Activated T-cell treated with anti-CD3 and anti-CD28 coated beads, Interleukin-2, amount 50 U/mL, for 4 hours (primary cell): ENCODE measurements at regions not wholly inside any gene's neighbourhood (a gene's known extent, or its start where the extent isn't known, plus 50 kb on each side); places are given as distances from the start of the nearest gene placed in this dataset.

Source experiments
- ATAC-seq, 2 donors: fragments of 200-7000 bp; cut with Tn5 transposase; one replicate each; pipeline ENCODE4 v1.10.0; 2021
- DNase-seq: peaks from one replicate; pipeline ENCODE4 v3.0.0-alpha.2; 2020
- H3K27me3 Mint-ChIP-seq: one replicate; pipeline ENCODE4 v1.8.0; 2021; ENCODE audit warnings: low read depth, mixed read lengths
- H3K36me3 Mint-ChIP-seq: one replicate; pipeline ENCODE4 v1.8.0; 2022; ENCODE audit warnings: mixed read lengths; ENCODE audit not compliant: insufficient read depth
- H3K4me1 Mint-ChIP-seq: one replicate; pipeline ENCODE4 v1.8.0; 2021; ENCODE audit warnings: low read depth, mixed read lengths
- H3K4me3 Mint-ChIP-seq: one replicate; pipeline ENCODE4 v1.8.0; 2021; ENCODE audit warnings: mild to moderate bottlenecking, moderate library complexity, mixed read lengths
- H3K9me3 Mint-ChIP-seq: one replicate; pipeline ENCODE4 v1.8.0; 2021; ENCODE audit warnings: mixed read lengths

DNA sequence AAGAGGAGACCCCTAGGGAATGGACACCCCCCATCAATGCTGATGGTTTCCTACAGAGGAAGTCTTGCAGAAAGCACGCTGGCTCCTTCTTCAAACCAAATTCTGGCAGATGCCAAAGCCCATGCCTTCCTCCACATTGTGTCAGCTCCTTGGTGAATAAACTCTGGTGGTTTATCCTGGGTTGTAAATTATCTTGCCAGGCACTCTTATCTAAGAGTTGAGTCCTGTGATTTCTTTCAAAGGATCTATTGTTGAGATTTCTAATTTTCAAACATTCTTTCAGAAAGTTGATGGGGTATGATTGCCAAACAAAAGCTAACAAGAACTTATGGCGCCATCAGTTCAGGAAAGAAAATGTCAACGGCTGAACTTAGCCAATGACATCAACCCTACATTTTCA is 160.4 kb downstream of the NSG2 start:
- Mint-ChIP-seq H3K4me3 (no peak overlapping the region), H3K4me1 (no peaks in the 10 kb centered on the region), H3K9me3 (no peaks in the 10 kb centered on the region), H3K36me3 (no peaks in the 10 kb centered on the region), H3K27me3 (no peaks in the 10 kb centered on the region)
- ATAC-seq (no peak), DNase-seq (no peak)

DNA sequence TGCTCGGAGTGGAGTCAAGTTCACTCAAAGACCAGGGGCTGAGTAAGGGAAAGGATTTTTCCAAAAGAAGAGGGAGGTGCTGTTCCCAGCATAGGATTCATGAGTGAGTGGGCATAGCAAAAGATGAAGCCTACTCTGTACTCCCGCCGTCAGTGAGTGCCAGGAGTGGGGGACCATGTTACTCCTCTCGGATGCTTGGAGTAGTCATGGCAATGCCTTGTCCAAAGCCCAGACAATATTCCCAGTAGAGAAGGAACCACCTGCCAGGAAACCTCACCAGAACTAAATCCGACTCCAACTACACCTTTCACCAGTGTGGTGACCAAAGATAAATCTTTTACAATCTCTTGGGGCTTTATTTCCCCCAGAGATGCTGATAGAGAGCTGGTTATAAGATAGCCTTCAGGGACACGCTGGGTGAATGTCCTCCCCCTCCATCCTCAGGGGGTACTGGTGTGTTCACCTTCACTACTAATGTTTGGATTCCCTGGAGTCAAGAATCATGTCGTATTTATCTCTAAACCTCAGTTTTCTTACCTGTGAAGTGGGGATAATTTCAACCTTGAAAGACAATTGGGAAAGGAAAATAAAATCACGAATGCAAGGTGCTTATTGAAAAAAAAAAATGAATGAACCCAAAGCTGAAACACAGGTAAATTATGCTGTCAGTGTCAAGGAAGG is 165.2 kb downstream of the NSG2 start:
- Mint-ChIP-seq H3K4me3 (no peak overlapping the region), H3K9me3 (no peaks in the 10 kb centered on the region), H3K4me1 (no peaks in the 10 kb centered on the region), H3K27me3 (no peaks in the 10 kb centered on the region), H3K36me3 (no peaks in the 10 kb centered on the region)
- ATAC-seq (no peak), DNase-seq (no peak)

DNA sequence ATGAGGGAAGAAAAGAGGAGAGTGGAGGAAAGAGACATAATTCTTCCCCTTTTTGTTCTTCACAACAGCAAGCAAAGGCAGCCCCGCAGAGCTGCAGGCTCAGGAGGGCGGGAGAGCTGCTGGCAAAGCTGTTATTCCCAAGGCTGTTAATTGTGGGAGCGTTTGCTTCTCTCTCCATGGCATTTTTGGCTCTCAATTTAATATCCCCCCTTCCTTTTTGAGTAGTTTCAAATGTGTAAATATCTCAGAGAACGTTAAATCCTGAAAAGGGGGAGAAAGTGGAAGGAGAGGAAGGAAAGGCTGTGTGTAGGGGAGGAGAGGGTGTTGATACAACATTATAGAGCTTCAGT is 165.7 kb downstream of the NSG2 start:
- no peaks in the 10 kb centered on the region for H3K4me1 Mint-ChIP-seq
- DNase-seq (no peak), ATAC-seq (no peak)
- H3K27me3 Mint-ChIP-seq, result no peaks in the 10 kb centered on the region
- H3K36me3 Mint-ChIP-seq, result no peaks in the 10 kb centered on the region
- no peaks in the 10 kb centered on the region for H3K9me3 Mint-ChIP-seq
- no peak overlapping the region for H3K4me3 Mint-ChIP-seq

DNA sequence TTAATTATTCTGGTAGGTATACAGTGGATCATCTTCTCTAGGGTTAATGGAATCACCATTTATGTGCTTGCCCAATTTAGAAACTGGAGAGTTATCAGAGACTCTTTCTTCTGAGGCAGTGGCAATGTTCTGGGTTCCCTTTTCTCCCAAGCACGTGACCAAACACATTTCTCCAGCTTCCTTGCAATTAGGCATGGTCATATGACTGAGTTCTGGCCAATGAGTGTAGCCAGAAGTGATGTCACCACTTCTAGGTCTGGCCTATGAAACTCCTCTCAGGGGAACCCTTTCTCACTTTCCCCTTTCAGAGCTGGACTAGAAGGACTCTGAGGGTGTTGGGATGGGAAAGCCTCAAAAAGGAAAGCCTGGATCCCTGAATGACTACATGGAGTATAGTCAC is 172.0 kb downstream of the NSG2 start:
- DNase-seq (no peak), ATAC-seq (no peak)
- no peaks in the 10 kb centered on the region for H3K36me3 Mint-ChIP-seq
- peaks cover 4% of the 10 kb centered on the region for H3K9me3 Mint-ChIP-seq
- no peak overlapping the region for H3K4me3 Mint-ChIP-seq
- H3K27me3 Mint-ChIP-seq, result peaks cover 2% of the 10 kb centered on the region
- H3K4me1 Mint-ChIP-seq, result no peaks in the 10 kb centered on the region

DNA sequence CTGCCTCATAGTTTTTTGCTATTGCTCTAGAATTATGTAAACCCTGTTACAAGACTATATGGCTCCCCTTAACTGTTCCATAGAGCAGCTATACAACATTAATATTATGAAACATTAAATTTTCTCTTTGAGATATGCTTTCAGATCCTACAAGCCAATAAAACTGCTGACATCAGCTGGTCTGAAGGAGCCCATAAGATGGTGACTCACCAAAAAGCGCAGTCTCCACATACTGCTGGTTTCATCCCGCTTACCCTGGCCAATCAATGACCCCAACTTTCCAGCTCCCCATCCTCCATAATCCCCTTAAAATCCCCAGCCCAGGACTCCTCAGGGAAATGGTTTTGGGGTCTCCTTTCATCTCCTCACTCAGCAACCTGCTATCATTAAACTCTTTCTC is 172.7 kb downstream of the NSG2 start:
- peaks cover 2% of the 10 kb centered on the region for H3K27me3 Mint-ChIP-seq
- H3K36me3 Mint-ChIP-seq, result no peaks in the 10 kb centered on the region

DNA sequence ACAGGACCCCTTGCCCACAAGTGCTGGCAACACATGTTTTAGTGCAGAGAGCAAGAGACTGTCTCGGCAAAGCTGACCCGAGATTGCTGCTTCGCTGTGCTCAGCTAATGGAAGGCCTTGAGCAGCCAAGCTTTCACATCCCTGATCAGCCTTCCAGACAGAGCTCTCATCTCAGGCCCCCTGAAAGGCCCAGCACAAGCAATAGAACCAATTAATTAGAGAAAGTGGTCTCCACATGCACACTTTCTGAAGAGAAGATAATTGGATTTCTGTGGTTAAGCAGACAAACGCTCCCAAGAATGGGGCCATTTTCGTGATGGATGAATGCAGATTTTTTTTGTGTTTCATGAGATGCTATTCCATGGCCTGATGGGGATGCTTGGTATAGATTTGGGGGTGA is 174.9 kb downstream of the NSG2 start:
- Mint-ChIP-seq H3K4me1 (no peaks in the 10 kb centered on the region), H3K27me3 (peaks cover 2% of the 10 kb centered on the region), H3K36me3 (no peaks in the 10 kb centered on the region), H3K4me3 (no peak overlapping the region), H3K9me3 (peaks cover 4% of the 10 kb centered on the region)
- DNase-seq (no peak), ATAC-seq (no peak)

More for the DNA sequence above, 172.7 kb downstream of the NSG2 start:
- DNase-seq, result no peak
- Mint-ChIP-seq H3K4me1 (no peaks in the 10 kb centered on the region), H3K9me3 (peaks cover 4% of the 10 kb centered on the region), H3K4me3 (no peak overlapping the region)
- no peak for ATAC-seq

DNA sequence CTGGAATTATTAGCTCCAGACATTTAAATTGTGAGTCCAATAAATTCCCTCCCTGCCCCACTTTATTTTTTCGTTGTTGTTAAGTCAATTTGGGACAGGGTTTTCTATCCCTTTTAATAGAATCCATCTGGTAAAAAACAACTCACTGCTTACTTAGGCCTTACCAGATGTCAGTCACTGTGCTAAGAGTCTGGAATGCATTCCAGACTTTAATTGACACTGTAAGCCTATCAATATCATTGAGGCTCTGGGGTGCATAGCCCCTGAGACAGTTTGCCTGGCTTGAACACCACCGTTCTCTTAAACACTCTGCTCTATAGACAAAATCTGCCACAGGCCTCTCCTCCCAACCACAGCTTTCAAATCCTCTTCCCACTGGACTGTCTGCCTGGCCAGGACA is 175.9 kb downstream of the NSG2 start:
- no peak for ATAC-seq
- Mint-ChIP-seq H3K27me3 (peaks cover 2% of the 10 kb centered on the region), H3K9me3 (peaks cover 4% of the 10 kb centered on the region), H3K36me3 (no peaks in the 10 kb centered on the region), H3K4me3 (no peak overlapping the region), H3K4me1 (no peaks in the 10 kb centered on the region)
- no peak for DNase-seq

DNA sequence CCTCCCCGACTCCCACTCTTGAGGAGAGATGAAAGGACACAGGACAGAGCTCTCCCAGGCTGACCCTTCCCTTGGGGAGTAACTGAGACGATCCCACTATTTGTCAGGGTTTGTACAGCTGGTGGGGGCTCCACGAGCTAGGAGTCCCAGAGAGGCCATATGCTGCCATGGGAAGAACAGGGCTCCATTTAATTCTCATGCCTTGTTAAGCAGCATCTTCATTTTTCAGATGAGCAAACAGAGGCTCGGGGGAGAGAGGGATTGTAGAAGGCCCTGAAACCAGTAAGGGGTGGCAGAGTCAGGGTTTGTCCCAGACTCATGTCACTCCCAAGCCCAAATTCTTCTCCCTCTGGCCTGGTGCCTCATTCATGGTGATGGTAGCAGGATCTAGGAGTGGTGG is 176.4 kb downstream of the NSG2 start:
- no peak for DNase-seq
- ATAC-seq, result no peak
- peaks cover 2% of the 10 kb centered on the region for H3K27me3 Mint-ChIP-seq
- no peak overlapping the region for H3K4me3 Mint-ChIP-seq
- no peaks in the 10 kb centered on the region for H3K4me1 Mint-ChIP-seq
- peaks cover 4% of the 10 kb centered on the region for H3K9me3 Mint-ChIP-seq
- no peaks in the 10 kb centered on the region for H3K36me3 Mint-ChIP-seq

DNA sequence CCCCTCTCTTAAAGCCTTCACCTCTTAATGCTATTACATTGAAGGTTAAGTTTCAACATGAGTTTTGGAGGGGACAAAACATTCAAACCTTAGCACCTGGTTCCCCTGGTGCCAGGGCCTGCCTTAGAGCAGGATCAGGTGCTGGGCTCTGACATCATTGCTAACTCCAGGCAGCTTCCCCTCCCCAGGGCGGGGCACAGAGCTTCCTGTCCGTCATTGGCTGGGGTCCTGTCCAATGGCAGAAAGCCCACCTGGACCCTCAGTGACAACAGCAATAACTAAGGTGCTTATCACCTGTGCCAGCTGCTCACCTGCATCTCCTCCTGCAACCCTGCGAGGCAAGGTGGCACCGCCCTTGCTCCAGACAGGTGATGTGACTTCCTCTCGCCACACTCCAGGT is 177.4 kb downstream of the NSG2 start:
- DNase-seq, result no peak
- Mint-ChIP-seq H3K4me3 (no peak overlapping the region), H3K4me1 (no peaks in the 10 kb centered on the region), H3K9me3 (peaks cover 4% of the 10 kb centered on the region), H3K36me3 (no peaks in the 10 kb centered on the region), H3K27me3 (peaks cover 2% of the 10 kb centered on the region)
- no peak for ATAC-seq

DNA sequence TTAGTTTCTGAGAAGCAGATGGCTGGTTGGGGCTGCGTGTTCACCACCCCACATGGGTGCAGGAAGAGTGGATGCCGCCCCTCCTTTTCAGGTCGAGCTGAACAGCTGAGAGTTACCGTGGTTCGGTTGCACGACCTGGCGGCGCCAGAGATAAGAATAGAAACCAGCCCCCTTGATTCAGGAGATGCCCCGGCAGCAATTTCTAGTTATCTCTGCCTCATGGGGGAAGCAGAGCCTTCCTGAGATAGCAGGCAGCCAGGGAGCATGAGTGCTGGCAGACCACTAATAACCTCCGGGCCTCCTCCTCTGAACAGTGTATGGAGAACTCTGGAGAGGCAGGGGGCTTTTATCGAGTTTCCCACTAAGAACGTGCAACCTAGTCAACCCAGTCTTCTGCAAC is 177.8 kb downstream of the NSG2 start:
- peaks cover 4% of the 10 kb centered on the region for H3K9me3 Mint-ChIP-seq
- no peaks in the 10 kb centered on the region for H3K36me3 Mint-ChIP-seq
- no peak overlapping the region for H3K4me3 Mint-ChIP-seq
- peaks cover 2% of the 10 kb centered on the region for H3K27me3 Mint-ChIP-seq
- H3K4me1 Mint-ChIP-seq, result no peaks in the 10 kb centered on the region
- ATAC-seq (no peak), DNase-seq (no peak)

DNA sequence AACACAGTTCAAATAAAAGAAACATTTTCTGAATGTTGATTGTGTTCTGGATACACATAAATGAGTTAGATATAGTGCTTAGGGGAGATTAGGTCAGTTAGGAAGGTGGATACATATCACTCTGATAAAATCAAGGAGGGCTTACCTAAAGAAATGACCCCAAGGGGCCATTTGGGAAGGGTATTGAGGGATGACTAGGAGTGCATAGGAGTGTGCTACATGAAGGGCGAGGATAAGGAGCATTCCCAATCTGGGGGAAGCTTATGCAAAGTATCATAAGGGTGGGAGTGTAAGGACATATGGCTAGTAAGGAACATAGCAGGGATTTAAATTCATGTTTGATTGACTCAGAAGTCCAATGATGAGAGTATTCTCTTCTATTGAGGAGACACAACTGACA is 183.6 kb downstream of the NSG2 start:
- DNase-seq (no peak), ATAC-seq (no peak)
- no peaks in the 10 kb centered on the region for H3K9me3 Mint-ChIP-seq
- H3K36me3 Mint-ChIP-seq, result no peaks in the 10 kb centered on the region
- H3K4me3 Mint-ChIP-seq, result no peak overlapping the region
- H3K4me1 Mint-ChIP-seq, result no peaks in the 10 kb centered on the region
- H3K27me3 Mint-ChIP-seq, result peaks cover 4% of the 10 kb centered on the region

DNA sequence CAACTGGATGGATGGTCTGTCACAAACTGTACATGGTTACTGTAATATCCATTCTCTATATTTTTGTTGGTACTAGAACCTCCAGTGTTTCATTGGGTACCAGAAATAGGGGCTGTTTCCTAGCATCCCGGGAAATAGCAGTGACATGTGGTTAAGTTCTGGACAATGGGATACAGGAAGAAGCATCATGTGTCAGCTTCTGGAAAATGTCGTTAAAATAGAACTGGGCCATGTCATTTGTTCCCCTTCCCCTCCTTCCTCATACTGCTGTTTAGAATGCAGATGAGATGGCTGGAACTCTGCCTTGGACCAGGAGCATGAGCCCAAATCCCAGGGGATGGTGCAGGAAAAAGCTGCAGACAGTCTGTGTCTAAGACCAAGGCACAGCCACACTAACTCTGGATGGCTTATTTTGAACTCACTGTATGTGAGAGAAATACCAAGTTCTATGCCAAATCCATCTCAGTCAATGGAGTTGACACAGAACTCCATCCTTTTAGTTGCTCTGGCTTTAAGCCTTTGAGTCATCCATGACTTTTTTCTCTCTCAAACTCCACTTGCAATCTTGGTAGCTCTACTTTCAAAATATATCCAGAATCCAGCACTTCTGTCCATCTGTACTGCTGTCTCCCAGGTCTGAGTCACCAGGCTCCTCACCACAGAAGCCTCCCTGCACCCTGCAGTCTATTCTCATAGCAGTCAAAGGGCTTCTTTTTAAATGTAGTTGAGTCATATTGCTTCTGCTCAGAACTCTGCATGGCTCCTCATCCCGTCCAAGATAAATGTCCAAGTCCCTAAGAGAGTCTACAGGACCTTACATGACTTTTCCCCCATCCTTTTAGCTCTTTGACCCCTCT is 184.2 kb downstream of the NSG2 start:
- Mint-ChIP-seq H3K4me1 (no peaks in the 10 kb centered on the region), H3K9me3 (no peaks in the 10 kb centered on the region), H3K4me3 (no peak overlapping the region), H3K36me3 (no peaks in the 10 kb centered on the region), H3K27me3 (peaks cover 4% of the 10 kb centered on the region)
- DNase-seq (no peak), ATAC-seq (no peak)

DNA sequence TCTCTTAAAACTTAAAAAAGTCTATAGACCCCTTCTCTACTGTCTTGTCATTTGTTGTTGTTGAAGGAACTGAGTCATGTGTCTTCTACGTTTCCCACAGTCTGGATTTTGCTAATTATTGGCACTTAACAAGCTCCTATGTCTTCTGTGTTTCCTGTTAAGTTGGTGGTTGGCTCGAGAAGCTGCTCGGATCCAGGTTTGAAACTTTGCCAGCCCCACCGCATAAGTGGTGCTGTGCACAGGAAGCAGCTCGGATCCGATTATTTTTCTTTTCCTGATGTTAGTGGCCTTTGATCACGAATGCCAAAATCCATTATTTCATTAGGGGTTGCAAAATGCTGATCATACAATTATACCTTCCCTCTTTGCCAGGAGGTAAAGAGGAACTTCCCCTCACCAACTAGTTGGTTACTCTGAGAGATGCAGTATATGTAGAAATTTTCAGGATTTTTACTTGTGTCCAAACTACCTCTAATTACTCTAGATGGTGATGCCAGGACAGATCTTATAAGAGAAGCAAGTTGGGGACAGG is 186.5 kb downstream of the NSG2 start:
- H3K27me3 Mint-ChIP-seq, result peaks cover 4% of the 10 kb centered on the region
- no peaks in the 10 kb centered on the region for H3K36me3 Mint-ChIP-seq

DNA sequence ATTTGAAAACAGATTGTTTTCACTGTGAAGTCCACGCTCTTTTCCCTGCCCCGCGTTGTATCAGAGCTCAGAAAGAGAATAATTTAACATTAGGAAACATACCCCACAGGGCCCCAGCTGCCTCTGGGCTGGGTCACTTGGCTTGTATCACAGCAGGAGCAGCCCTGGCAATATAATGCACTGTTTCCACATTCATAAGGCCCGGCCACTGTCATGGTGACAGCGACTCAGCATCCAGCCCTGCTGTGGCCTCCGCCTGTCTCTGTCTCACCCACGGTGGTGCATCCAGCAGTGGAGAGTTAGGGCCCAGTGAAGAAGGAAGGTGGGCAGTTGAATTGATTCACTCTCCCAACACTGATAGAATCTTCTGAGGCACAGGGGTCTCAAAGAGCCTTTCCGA is 188.9 kb downstream of the NSG2 start:
- DNase-seq, result no peak
- no peak for ATAC-seq
- no peak overlapping the region for H3K4me3 Mint-ChIP-seq
- H3K36me3 Mint-ChIP-seq, result no peaks in the 10 kb centered on the region
- peaks cover 4% of the 10 kb centered on the region for H3K27me3 Mint-ChIP-seq
- peaks cover 3% of the 10 kb centered on the region for H3K9me3 Mint-ChIP-seq
- no peaks in the 10 kb centered on the region for H3K4me1 Mint-ChIP-seq

More for the DNA sequence above, 186.5 kb downstream of the NSG2 start:
- DNase-seq, result no peak
- Mint-ChIP-seq H3K4me3 (no peak overlapping the region), H3K9me3 (no peaks in the 10 kb centered on the region), H3K4me1 (no peaks in the 10 kb centered on the region)
- ATAC-seq, result no peak
